Panc1 (cell line): ENCODE measurements at regions not wholly inside any gene's neighbourhood (a gene's known extent, or its start where the extent isn't known, plus 50 kb on each side); places are given as distances from the start of the nearest gene placed in this dataset.

Experiments used
- ATAC-seq: fragments of 200-7000 bp; cut with Tn5 transposase; 2 replicates; pipeline ENCODE4 v1.9.1; 2020; ENCODE audit warnings: mild to moderate bottlenecking, moderate library complexity
- BruUV-seq: library from RNA; stranded (reverse); fragments of 400-500 nt; replicated peaks from 2 replicates; lab custom pipeline; 2021; lab: Mats Ljungman, UMichigan
- CTCF ChIA-PET: fragments of 300-600 bp; sonication (Branson Sonifier 250); formaldehyde crosslinking; loops from one replicate; lab custom pipeline; 2022; ENCODE audit warnings: antibody characterized with exemption; lab: Charles Lee
- POLR2A ChIA-PET: fragments of 300-600 bp; sonication (Branson Sonifier 250); formaldehyde crosslinking; loops from one replicate; lab custom pipeline; 2022; ENCODE audit warnings: antibody characterized with exemption; lab: Charles Lee
- DNase-seq: peaks from one replicate; pipeline ENCODE4 v3.0.0-alpha.2; 2010; ENCODE audit warnings: low read depth, low spot score
- H3K27ac ChIP-seq: 2 replicates; pipeline ENCODE4 v1.5.1; 2011; ENCODE audit warnings: mild to moderate bottlenecking, low read length, inconsistent platforms
- H3K27me3 ChIP-seq: fragments of 200-500 bp; sonication (Bioruptor generic); 2 replicates; pipeline ENCODE4 v1.6.0; 2014; ENCODE audit warnings: low read length, inconsistent platforms; ENCODE audit not compliant: control insufficient read depth, insufficient read depth
- H3K36me3 ChIP-seq: fragments of 200-500 bp; sonication (Bioruptor generic); 2 replicates; pipeline ENCODE4 v1.5.1; 2014; ENCODE audit warnings: inconsistent platforms, mild to moderate bottlenecking, low read length, moderate library complexity; ENCODE audit not compliant: control insufficient read depth, insufficient read depth
- H3K4me1 ChIP-seq: 2 replicates; pipeline ENCODE4 v1.5.1; 2011; ENCODE audit warnings: inconsistent platforms, mild to moderate bottlenecking, low read length, moderate library complexity; ENCODE audit not compliant: control insufficient read depth, insufficient read depth
- H3K4me3 ChIP-seq, 2 experiments: 2 replicates each; pipeline ENCODE4 v1.5.1; 2011 to 2012; ENCODE audit warnings: low read depth in 2 of 2, low read length in 2 of 2, mild to moderate bottlenecking in 2 of 2, inconsistent platforms in 1 of 2, moderate library complexity in 1 of 2
- H3K9me3 ChIP-seq: fragments of 200-500 bp; sonication (Bioruptor generic); 2 replicates; pipeline ENCODE4 v1.5.1; 2014; ENCODE audit warnings: low read depth, mild to moderate bottlenecking, inconsistent platforms, low read length, moderate library complexity; ENCODE audit not compliant: control insufficient read depth, insufficient read depth
- POLR2AphosphoS5 ChIP-seq: IDR thresholded peaks from 2 replicates; pipeline ENCODE4 v1.6.1; 2012; ENCODE audit warnings: mild to moderate bottlenecking, low read depth, low read length, moderate library complexity
- SIN3A ChIP-seq: IDR thresholded peaks from 2 replicates; pipeline ENCODE4 v1.6.1; 2012; ENCODE audit warnings: low read depth, mild to moderate bottlenecking, low read length, moderate library complexity, borderline replicate concordance; ENCODE audit not compliant: insufficient read depth
- TCF7L2 ChIP-seq: IDR thresholded peaks from 2 replicates; pipeline ENCODE4 v1.6.1; 2011; ENCODE audit warnings: mild to moderate bottlenecking, low read depth, low read length, inconsistent platforms
- in situ Hi-C: cut with HindIII; loops from 2 replicates; pipeline ENCODE4 v1.10.0; 2016; ENCODE audit warnings: low sequenced_read_pairs, low pct_unique_long_range_greater_than_20kb
- intact Hi-C: fragments of 100-400 bp; cut with micrococcal nuclease; formaldehyde crosslinking; loops from one replicate; pipeline ENCODE4 v1.10.0; 2022; ENCODE audit not compliant: unreplicated experiment
- TF ChIP-seq, protein P1 (sequence below): fragments of 450-650 bp; IDR thresholded peaks from 2 replicates; pipeline ENCODE4 v1.5.1; 2017; ENCODE audit warnings: mild to moderate bottlenecking
- TF ChIP-seq, protein P2 (sequence below), 2 experiments: IDR thresholded peaks; 2 replicates each; pipeline ENCODE4 v1.6.1; 2011 to 2012; ENCODE audit warnings: low read depth in 2 of 2, control low read depth in 1 of 2, low read length in 1 of 2, mild to moderate bottlenecking in 1 of 2, moderate library complexity in 1 of 2; ENCODE audit not compliant: insufficient read depth in 1 of 2

DNA sequence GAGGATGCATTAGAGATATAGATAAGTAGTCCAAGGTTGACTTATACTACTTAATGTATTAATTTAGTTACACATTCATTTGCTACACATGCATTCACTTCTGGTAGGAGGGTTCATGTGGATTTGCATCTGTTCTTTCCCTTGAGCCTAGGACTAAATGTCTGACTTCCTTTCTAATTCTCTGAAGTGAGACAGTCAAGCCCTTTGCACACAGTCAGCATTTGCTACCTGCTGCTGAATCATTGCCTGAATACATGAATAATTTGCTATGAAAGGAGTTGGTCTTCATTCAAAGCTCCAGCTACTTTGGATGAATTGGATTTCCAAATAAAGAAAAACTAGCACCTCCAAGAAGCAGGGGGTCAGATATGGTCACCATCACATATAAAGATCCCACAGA is 154.8 kb upstream of the DAB1 start:
- no TSS peak for BruUV-seq
- in situ Hi-C loops (no loop called here), intact Hi-C loops (no loop called here)
- Histone ChIP-seq H3K36me3 (no peaks in the 10 kb centered on the region), H3K9me3 (no peaks in the 10 kb centered on the region), H3K27me3 (no peaks in the 10 kb centered on the region), H3K4me3 (no peak overlapping the region), H3K4me1 (no peaks in the 10 kb centered on the region), H3K27ac (no peak overlapping the region)
- no peak for TF ChIP-seq SIN3A
- no peak for TF ChIP-seq POLR2AphosphoS5
- TF ChIP-seq TCF7L2 = no peak
- TF ChIP-seq, protein P1, sequence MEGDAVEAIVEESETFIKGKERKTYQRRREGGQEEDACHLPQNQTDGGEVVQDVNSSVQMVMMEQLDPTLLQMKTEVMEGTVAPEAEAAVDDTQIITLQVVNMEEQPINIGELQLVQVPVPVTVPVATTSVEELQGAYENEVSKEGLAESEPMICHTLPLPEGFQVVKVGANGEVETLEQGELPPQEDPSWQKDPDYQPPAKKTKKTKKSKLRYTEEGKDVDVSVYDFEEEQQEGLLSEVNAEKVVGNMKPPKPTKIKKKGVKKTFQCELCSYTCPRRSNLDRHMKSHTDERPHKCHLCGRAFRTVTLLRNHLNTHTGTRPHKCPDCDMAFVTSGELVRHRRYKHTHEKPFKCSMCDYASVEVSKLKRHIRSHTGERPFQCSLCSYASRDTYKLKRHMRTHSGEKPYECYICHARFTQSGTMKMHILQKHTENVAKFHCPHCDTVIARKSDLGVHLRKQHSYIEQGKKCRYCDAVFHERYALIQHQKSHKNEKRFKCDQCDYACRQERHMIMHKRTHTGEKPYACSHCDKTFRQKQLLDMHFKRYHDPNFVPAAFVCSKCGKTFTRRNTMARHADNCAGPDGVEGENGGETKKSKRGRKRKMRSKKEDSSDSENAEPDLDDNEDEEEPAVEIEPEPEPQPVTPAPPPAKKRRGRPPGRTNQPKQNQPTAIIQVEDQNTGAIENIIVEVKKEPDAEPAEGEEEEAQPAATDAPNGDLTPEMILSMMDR = no peak
- TF ChIP-seq, protein P2, sequence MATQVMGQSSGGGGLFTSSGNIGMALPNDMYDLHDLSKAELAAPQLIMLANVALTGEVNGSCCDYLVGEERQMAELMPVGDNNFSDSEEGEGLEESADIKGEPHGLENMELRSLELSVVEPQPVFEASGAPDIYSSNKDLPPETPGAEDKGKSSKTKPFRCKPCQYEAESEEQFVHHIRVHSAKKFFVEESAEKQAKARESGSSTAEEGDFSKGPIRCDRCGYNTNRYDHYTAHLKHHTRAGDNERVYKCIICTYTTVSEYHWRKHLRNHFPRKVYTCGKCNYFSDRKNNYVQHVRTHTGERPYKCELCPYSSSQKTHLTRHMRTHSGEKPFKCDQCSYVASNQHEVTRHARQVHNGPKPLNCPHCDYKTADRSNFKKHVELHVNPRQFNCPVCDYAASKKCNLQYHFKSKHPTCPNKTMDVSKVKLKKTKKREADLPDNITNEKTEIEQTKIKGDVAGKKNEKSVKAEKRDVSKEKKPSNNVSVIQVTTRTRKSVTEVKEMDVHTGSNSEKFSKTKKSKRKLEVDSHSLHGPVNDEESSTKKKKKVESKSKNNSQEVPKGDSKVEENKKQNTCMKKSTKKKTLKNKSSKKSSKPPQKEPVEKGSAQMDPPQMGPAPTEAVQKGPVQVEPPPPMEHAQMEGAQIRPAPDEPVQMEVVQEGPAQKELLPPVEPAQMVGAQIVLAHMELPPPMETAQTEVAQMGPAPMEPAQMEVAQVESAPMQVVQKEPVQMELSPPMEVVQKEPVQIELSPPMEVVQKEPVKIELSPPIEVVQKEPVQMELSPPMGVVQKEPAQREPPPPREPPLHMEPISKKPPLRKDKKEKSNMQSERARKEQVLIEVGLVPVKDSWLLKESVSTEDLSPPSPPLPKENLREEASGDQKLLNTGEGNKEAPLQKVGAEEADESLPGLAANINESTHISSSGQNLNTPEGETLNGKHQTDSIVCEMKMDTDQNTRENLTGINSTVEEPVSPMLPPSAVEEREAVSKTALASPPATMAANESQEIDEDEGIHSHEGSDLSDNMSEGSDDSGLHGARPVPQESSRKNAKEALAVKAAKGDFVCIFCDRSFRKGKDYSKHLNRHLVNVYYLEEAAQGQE (IDR thresholded peaks at IDR 0.05; ENCODE audit: insufficient read depth in 1 of 2, low read depth in 2 of 2, low read length in 1 of 2) = no peak
- ATAC-seq (no peak), DNase-seq (no peak)
- ChIA-PET POLR2A (no interaction called here), CTCF (no interaction called here)

DNA sequence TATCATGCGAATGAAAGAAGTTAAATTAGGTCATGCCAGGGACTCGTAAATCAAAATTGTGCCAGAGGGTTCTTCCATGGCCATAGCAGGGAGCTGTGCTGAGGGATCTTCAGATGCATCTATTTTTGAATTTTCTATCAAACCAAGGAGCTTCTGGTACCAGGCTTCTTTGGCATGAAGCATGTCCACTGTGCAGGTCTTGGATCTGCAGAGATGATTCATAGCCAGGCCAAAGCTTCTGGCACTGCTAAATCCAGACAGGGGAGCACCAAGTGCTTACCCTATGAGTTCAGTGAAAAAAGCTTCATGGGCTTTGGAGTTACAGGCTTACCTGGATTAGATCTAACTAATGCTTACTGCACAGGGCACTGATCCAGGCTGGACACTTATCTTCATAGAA is 154.2 kb upstream of the DAB1 start:
- no TSS peak for BruUV-seq
- ATAC-seq (no peak), DNase-seq (no peak)
- POLR2A ChIA-PET = no interaction called here
- intact Hi-C loops (no loop called here), in situ Hi-C loops (no loop called here)
- CTCF ChIA-PET = no interaction called here
- Histone ChIP-seq H3K9me3 (no peaks in the 10 kb centered on the region), H3K27me3 (no peaks in the 10 kb centered on the region), H3K27ac (no peak overlapping the region), H3K36me3 (no peaks in the 10 kb centered on the region), H3K4me1 (no peaks in the 10 kb centered on the region), H3K4me3 (no peak overlapping the region)
- TF ChIP-seq SIN3A (no peak), TCF7L2 (no peak), POLR2AphosphoS5 (no peak)
- TF ChIP-seq, protein P1 = no peak
- TF ChIP-seq, protein P2 (IDR thresholded peaks at IDR 0.05; ENCODE audit: insufficient read depth in 1 of 2, low read depth in 2 of 2, low read length in 1 of 2) = no peak
